GM23338 (cell line): ENCODE measurements at regions not wholly inside any gene's neighbourhood (a gene's known extent, or its start where the extent isn't known, plus 50 kb on each side); places are given as distances from the start of the nearest gene placed in this dataset.

ENCODE experiments used
- ATAC-seq: fragments of 200-7000 bp; cut with Tn5 transposase; 3 replicates; pipeline ENCODE4 v1.9.1; 2020
- DNase-seq: peaks from one replicate; pipeline ENCODE4 v3.0.0-alpha.2; 2015; ENCODE audit warnings: low spot score
- H2AFZ ChIP-seq: fragments of 200-600 bp; sonication (generic); 2 replicates; pipeline ENCODE4 v1.8.0; 2016; ENCODE audit warnings: antibody characterized with exemption, mild to moderate bottlenecking, moderate library complexity
- H3F3A ChIP-seq: fragments of 200-600 bp; sonication (generic); replicated peaks from 2 replicates; pipeline ENCODE4 v1.8.0; 2017; ENCODE audit warnings: antibody characterized with exemption, mixed run types, low read depth
- H3K27ac ChIP-seq: fragments of 200-600 bp; sonication (generic); 2 replicates; pipeline ENCODE4 v1.6.1; 2016; ENCODE audit warnings: low read depth
- H3K27me3 ChIP-seq: fragments of 200-600 bp; sonication (generic); 2 replicates; pipeline ENCODE4 v1.8.0; 2016; ENCODE audit warnings: mild to moderate bottlenecking, mixed run types, moderate library complexity; ENCODE audit not compliant: insufficient read depth
- H3K36me3 ChIP-seq: fragments of 200-600 bp; sonication (generic); 2 replicates; pipeline ENCODE4 v1.8.0; 2016; ENCODE audit warnings: mild to moderate bottlenecking; ENCODE audit not compliant: insufficient read depth
- H3K4me1 ChIP-seq: fragments of 200-600 bp; sonication (generic); 2 replicates; pipeline ENCODE4 v1.8.0; 2016; ENCODE audit warnings: mild to moderate bottlenecking, moderate library complexity; ENCODE audit not compliant: insufficient read depth
- H3K4me2 ChIP-seq: fragments of 200-600 bp; sonication (generic); 2 replicates; pipeline ENCODE4 v1.7.1; 2017; ENCODE audit warnings: mixed run types
- H3K4me3 ChIP-seq: fragments of 200-600 bp; sonication (generic); 2 replicates; pipeline ENCODE4 v1.6.1; 2016; ENCODE audit warnings: mixed run types
- H3K79me2 ChIP-seq: fragments of 200-600 bp; sonication (generic); replicated peaks from 2 replicates; pipeline ENCODE4 v1.8.0; 2017; ENCODE audit warnings: mild to moderate bottlenecking; ENCODE audit not compliant: insufficient read depth
- H3K9me2 ChIP-seq: fragments of 200-600 bp; sonication (generic); 2 replicates; pipeline ENCODE4 v1.8.0; 2017; ENCODE audit not compliant: insufficient read depth
- H4K20me1 ChIP-seq: fragments of 200-600 bp; sonication (generic); replicated peaks from 2 replicates; pipeline ENCODE4 v1.8.0; 2017; ENCODE audit warnings: mild to moderate bottlenecking; ENCODE audit not compliant: insufficient read depth
- H3K27ac Mint-ChIP-seq: 2 replicates; pipeline ENCODE4 v1.8.0; 2020; ENCODE audit warnings: inconsistent platforms, mild to moderate bottlenecking, moderate library complexity, mixed read lengths
- H3K27me3 Mint-ChIP-seq: 3 replicates; pipeline ENCODE4 v1.8.0; 2022; ENCODE audit warnings: low read depth, mild to moderate bottlenecking, moderate library complexity, mixed read lengths, inconsistent platforms; ENCODE audit not compliant: insufficient read depth, poor library complexity
- H3K36me3 Mint-ChIP-seq: 3 replicates; pipeline ENCODE4 v1.8.0; 2021; ENCODE audit warnings: low read depth, mild to moderate bottlenecking, inconsistent platforms, moderate library complexity, mixed read lengths
- H3K4me1 Mint-ChIP-seq: 3 replicates; pipeline ENCODE4 v1.8.0; 2020; ENCODE audit warnings: mild to moderate bottlenecking, inconsistent platforms, mixed read lengths
- H3K4me3 Mint-ChIP-seq: 3 replicates; pipeline ENCODE4 v1.8.0; 2021; ENCODE audit warnings: moderate library complexity, mild to moderate bottlenecking, inconsistent platforms, mixed read lengths
- H3K9me3 Mint-ChIP-seq: 3 replicates; pipeline ENCODE4 v1.8.0; 2020; ENCODE audit warnings: moderate library complexity, mild to moderate bottlenecking, inconsistent platforms, mixed read lengths
- CTCF ChIP-seq, 2 experiments: fragments of 200-600 bp in 1 of 2; sonication (generic) in 1 of 2; conservative IDR thresholded peaks; 2 replicates each; pipeline versions ENCODE4 v1.5.1 to v1.6.1; 2016 to 2017; ENCODE audit warnings: antibody characterized with exemption in 2 of 2, low read depth in 2 of 2, mild to moderate bottlenecking in 2 of 2, moderate library complexity in 1 of 2
- NANOG ChIP-seq: IDR thresholded peaks from 2 replicates; pipeline ENCODE4 v1.6.1; 2016; ENCODE audit warnings: antibody characterized with exemption, borderline replicate concordance
- POLR2AphosphoS5 ChIP-seq: IDR thresholded peaks from 2 replicates; pipeline ENCODE4 v1.6.1; 2016; ENCODE audit warnings: antibody characterized with exemption, low read depth
- STAT1 ChIP-seq: IDR thresholded peaks from one replicate; pipeline ENCODE4 v1.6.1; 2016; ENCODE audit warnings: antibody characterized with exemption; ENCODE audit not compliant: unreplicated experiment
- ZNF114 ChIP-seq: fragments of 250-450 bp; sonication (Bioruptor Pico); IDR thresholded peaks from 2 replicates; pipeline ENCODE4 v1.5.0; 2020; ENCODE audit warnings: mild to moderate bottlenecking, moderate library complexity
- ZNF331 ChIP-seq: fragments of 250-450 bp; sonication (Bioruptor Pico); IDR thresholded peaks from 2 replicates; pipeline ENCODE4 v1.5.0; 2020; ENCODE audit warnings: low read depth, mild to moderate bottlenecking, moderate library complexity
- ZNF462 ChIP-seq: fragments of 250-450 bp; sonication (Bioruptor Pico); IDR thresholded peaks from 2 replicates; pipeline ENCODE4 v1.5.0; 2020; ENCODE audit warnings: mild to moderate bottlenecking, moderate library complexity

- TF ChIP-seq ZNF462 (CRISPR knock-in tag) (no peak), STAT1 (no peak), NANOG (no peak)
Observed at GRCh38 chr10:3346851-3347250, 174.3 kb upstream of the PITRM1 start (continued).

GRCh38 chr10:3342771-3343170, 170.2 kb upstream of the PITRM1 start:
- H3K4me3 ChIP-seq: no peak overlapping the region
- DNase-seq (no peak), ATAC-seq (no peak)
- H3K36me3 Mint-ChIP-seq: no peaks in the 10 kb centered on the region
- H3K27me3 ChIP-seq: no peaks in the 10 kb centered on the region
- H4K20me1 ChIP-seq: no peaks in the 10 kb centered on the region
- H3K27me3 Mint-ChIP-seq: peaks cover 2% of the 10 kb centered on the region
- H3K4me3 Mint-ChIP-seq: no peak overlapping the region
- H3K27ac Mint-ChIP-seq: no peak overlapping the region
- no peak for TF ChIP-seq POLR2AphosphoS5
- TF ChIP-seq ZNF331 (CRISPR knock-in tag): no peak
- TF ChIP-seq ZNF462 (CRISPR knock-in tag): no peak
- TF ChIP-seq ZNF114 (CRISPR knock-in tag): no peak
- no peak for TF ChIP-seq CTCF (conservative IDR thresholded peaks at IDR 0.05; ENCODE audit: low read depth in 2 of 2)
- TF ChIP-seq STAT1: no peak
- no peak overlapping the region for H3K27ac ChIP-seq
- H3K4me2 ChIP-seq: no peak overlapping the region
- no peaks in the 10 kb centered on the region for H3K79me2 ChIP-seq
- 0 out of 3 replicates have a peak, but pooled peaks cover under 1% of the 10 kb centered on the region for H3K4me1 Mint-ChIP-seq
- H3K36me3 ChIP-seq: no peaks in the 10 kb centered on the region
- no peaks in the 10 kb centered on the region for H3K9me2 ChIP-seq
- no peak overlapping the region for H2AFZ ChIP-seq
- H3K9me3 Mint-ChIP-seq: no peaks in the 10 kb centered on the region
- no peaks in the 10 kb centered on the region for H3K4me1 ChIP-seq
- H3F3A ChIP-seq: no peaks in the 10 kb centered on the region
